ENCODE measurements at regions not wholly inside any gene's neighbourhood (a gene's known extent, or its start where the extent isn't known, plus 50 kb on each side); places are given as distances from the start of the nearest gene placed in this dataset.
"Not testable (repeated sequence)": the region's sequence is repeated elsewhere in the genome, so short reads cannot be mapped to it uniquely, and the experiment has no call there.

GRCh38 chr3:138890555-138891187 lies 55.9 kb upstream of the PIK3CB start:
- H3K4me3 Mint-ChIP-seq = peak overlapping the region; percentile 13
- CTCF ChIA-PET = interaction anchor here (1.0 kb wide), 1 partner anchor 25 kb away, joined by 6 read pairs; no protein-coding TSS in a partner anchor
- TF ChIP-seq CTCF (IDR thresholded peaks at IDR 0.05) = no peak
- no peaks in the 10 kb centered on the region for H3K36me3 Mint-ChIP-seq (ENCODE audit: low read depth)
- DNase-seq (no peak), ATAC-seq (ENCODE audit: low read depth) (peak; percentile 82)
- H3K9me3 Mint-ChIP-seq = no peaks in the 10 kb centered on the region
- H3K4me1 Mint-ChIP-seq = peaks cover 12% of the 10 kb centered on the region
- no peaks in the 10 kb centered on the region for H3K27me3 Mint-ChIP-seq
- POLR2A ChIA-PET = interaction anchor here (0.6 to 0.8 kb wide), 2 partner anchors 14 to 25 kb away, joined by 6 to 9 read pairs; no protein-coding TSS in a partner anchor
- peak overlapping the region; percentile 66 for H3K27ac Mint-ChIP-seq
- intact Hi-C loops (cut with micrococcal nuclease) = loop anchor here (1.0 to 2.0 kb wide), 2 partner anchors 56 to 296 kb away; partner anchors contain the start of genes CEP70 and PIK3CB

- no peak overlapping the region for H3K27ac Mint-ChIP-seq
These were observed 55.1 kb upstream of the PIK3CB start for GRCh38 chr3:138889792-138890191.

GRCh38 chr3:138888560-138888959 lies 53.8 kb upstream of the PIK3CB start:
- ATAC-seq (ENCODE audit: low read depth) = no peak
- ChIA-PET CTCF (no interaction called here), POLR2A (no interaction called here)
- Mint-ChIP-seq H3K27ac (no peak overlapping the region), H3K4me1 (peaks cover 12% of the 10 kb centered on the region), H3K27me3 (no peaks in the 10 kb centered on the region), H3K36me3 (ENCODE audit: low read depth) (no peaks in the 10 kb centered on the region), H3K4me3 (no peak overlapping the region), H3K9me3 (no peaks in the 10 kb centered on the region)
- intact Hi-C loops (cut with micrococcal nuclease) = no loop called here
- TF ChIP-seq CTCF (IDR thresholded peaks at IDR 0.05) = no peak
- DNase-seq = no peak

More at GRCh38 chr3:138889792-138890191, 55.1 kb upstream of the PIK3CB start:
- ATAC-seq (ENCODE audit: low read depth) = no peak
- Mint-ChIP-seq H3K27me3 (no peaks in the 10 kb centered on the region), H3K9me3 (no peaks in the 10 kb centered on the region), H3K4me3 (no peak overlapping the region), H3K36me3 (ENCODE audit: low read depth) (no peaks in the 10 kb centered on the region), H3K4me1 (peaks cover 12% of the 10 kb centered on the region)
- intact Hi-C loops (cut with micrococcal nuclease) = loop anchor here (1.0 to 2.0 kb wide), 2 partner anchors 55 to 295 kb away; partner anchors contain the start of genes CEP70 and PIK3CB
- DNase-seq = no peak
- CTCF ChIA-PET = no interaction called here
- POLR2A ChIA-PET = interaction anchor here (0.6 kb wide), 1 partner anchor 13 kb away, joined by 6 read pairs; no protein-coding TSS in a partner anchor
- no peak for TF ChIP-seq CTCF (IDR thresholded peaks at IDR 0.05)

- DNase-seq; H3K4me3 Mint-ChIP-seq; H3K27me3 Mint-ChIP-seq; H3K36me3 Mint-ChIP-seq (ENCODE audit: low read depth); H3K4me1 Mint-ChIP-seq; POLR2A ChIA-PET; ATAC-seq (ENCODE audit: low read depth); H3K27ac Mint-ChIP-seq; intact Hi-C loops (cut with micrococcal nuclease); H3K9me3 Mint-ChIP-seq: not testable (repeated sequence)
- CTCF ChIA-PET = interaction anchor here (1.0 to 2.0 kb wide), 2 partner anchors 30 to 37 kb away, joined by 3 to 5 read pairs; no protein-coding TSS in a partner anchor
These were observed 51.4 kb upstream of the PIK3CB start for GRCh38 chr3:138886096-138886495.

All from activated B cell treated with CpG ODN at 0.5 μM for 24 hours (primary cell).